IMR-90 (cell line): ENCODE measurements at regions not wholly inside any gene's neighbourhood (a gene's known extent, or its start where the extent isn't known, plus 50 kb on each side); places are given as distances from the start of the nearest gene placed in this dataset.

Experiments used
- ATAC-seq: fragments of 200-7000 bp; cut with Tn5 transposase; 2 replicates; pipeline ENCODE4 v1.9.1; 2020; ENCODE audit warnings: low read depth, mild to moderate bottlenecking, moderate library complexity
- BruUV-seq: library from RNA; stranded (reverse); fragments of 400-500 nt; replicated peaks from 2 replicates; lab custom pipeline; 2021; lab: Mats Ljungman, UMichigan
- CTCF ChIA-PET: fragments of 300-600 bp; formaldehyde crosslinking; extraction: SDS; loops from one replicate; lab custom pipeline; 2021; ENCODE audit warnings: antibody characterized with exemption; lab: Yijun Ruan, JAX
- POLR2A ChIA-PET: fragments of 300-600 bp; sonication (Branson Sonifier 250); formaldehyde crosslinking; loops from one replicate; lab custom pipeline; 2022; ENCODE audit warnings: antibody characterized with exemption; ENCODE audit not compliant: unreplicated experiment; lab: Charles Lee
- DNase-seq: peaks from one replicate; pipeline ENCODE4 v3.0.0; 2013
- H2AFZ ChIP-seq: replicated peaks from 2 replicates; pipeline ENCODE3; 2013; ENCODE audit warnings: low read length, mild to moderate bottlenecking; ENCODE audit not compliant: poor library complexity
- H2AK5ac ChIP-seq: 2 replicates; pipeline ENCODE4 v1.6.1; 2013; ENCODE audit warnings: low read depth, low read length, inconsistent platforms
- H2AK9ac ChIP-seq: replicated peaks from 2 replicates; pipeline ENCODE3; 2013; ENCODE audit warnings: mild to moderate bottlenecking, low read depth, low read length, moderate library complexity; ENCODE audit not compliant: poor library complexity
- H2BK120ac ChIP-seq: 2 replicates; pipeline ENCODE4 v1.6.1; 2013; ENCODE audit warnings: low read depth, low read length, inconsistent platforms
- H2BK15ac ChIP-seq: 3 replicates; pipeline ENCODE4 v1.6.1; 2013; ENCODE audit warnings: low read depth, low read length, inconsistent platforms
- H2BK20ac ChIP-seq: 2 replicates; pipeline ENCODE4 v1.6.1; 2013; ENCODE audit warnings: low read depth, mild to moderate bottlenecking, inconsistent platforms, low read length, moderate library complexity
- H2BK5ac ChIP-seq: 2 replicates; pipeline ENCODE4 v1.6.1; 2013; ENCODE audit warnings: mild to moderate bottlenecking, low read depth, low read length, inconsistent platforms; ENCODE audit not compliant: poor library complexity, severe bottlenecking
- H3K14ac ChIP-seq: replicated peaks from 2 replicates; pipeline ENCODE4 v1.6.1; 2013; ENCODE audit warnings: low read depth, low read length, inconsistent platforms
- H3K18ac ChIP-seq: 2 replicates; pipeline ENCODE4 v1.6.1; 2013; ENCODE audit warnings: low read depth, low read length, control low read depth
- H3K23ac ChIP-seq: 2 replicates; pipeline ENCODE4 v1.6.1; 2013; ENCODE audit warnings: low read depth, low read length, inconsistent platforms
- H3K27ac ChIP-seq: 2 replicates; pipeline ENCODE4 v1.5.1; 2013; ENCODE audit warnings: mild to moderate bottlenecking, control low read depth, low read length; ENCODE audit not compliant: insufficient read depth
- H3K27me3 ChIP-seq: 2 replicates; pipeline ENCODE4 v1.6.1; 2013; ENCODE audit warnings: low read length; ENCODE audit not compliant: control insufficient read depth, insufficient read depth
- H3K36me3 ChIP-seq: 2 replicates; pipeline ENCODE4 v1.6.1; 2013; ENCODE audit warnings: low read length, mixed read lengths; ENCODE audit not compliant: control insufficient read depth, insufficient read depth
- H3K4ac ChIP-seq: 2 replicates; pipeline ENCODE4 v1.6.1; 2013; ENCODE audit warnings: low read depth, low read length, inconsistent platforms
- H3K4me1 ChIP-seq: 2 replicates; pipeline ENCODE4 v1.6.1; 2013; ENCODE audit warnings: low read length, mixed read lengths; ENCODE audit not compliant: control insufficient read depth, insufficient read depth
- H3K4me2 ChIP-seq: 2 replicates; pipeline ENCODE4 v1.6.1; 2013; ENCODE audit warnings: low read depth, mild to moderate bottlenecking, control low read depth, low read length, moderate library complexity
- H3K4me3 ChIP-seq: 2 replicates; pipeline ENCODE4 v1.5.1; 2013; ENCODE audit warnings: low read depth, mild to moderate bottlenecking, control low read depth, low read length, moderate library complexity; ENCODE audit not compliant: insufficient read depth
- H3K56ac ChIP-seq: 2 replicates; pipeline ENCODE4 v1.6.1; 2013; ENCODE audit warnings: low read length, inconsistent platforms; ENCODE audit not compliant: insufficient read depth; ENCODE audit errors: extremely low read depth
- H3K79me1 ChIP-seq, 2 experiments: 2 replicates each; pipeline ENCODE4 v1.6.1; 2013; ENCODE audit warnings: low read length in 2 of 2, inconsistent platforms in 1 of 2, low read depth in 1 of 2
- H3K9ac ChIP-seq: 2 replicates; pipeline ENCODE4 v1.6.1; 2013; ENCODE audit warnings: low read depth, low read length, control low read depth
- H3K9me1 ChIP-seq: 2 replicates; pipeline ENCODE4 v1.6.1; 2013; ENCODE audit warnings: low read length, inconsistent platforms; ENCODE audit not compliant: insufficient read depth
- H3K9me3 ChIP-seq: 2 replicates; pipeline ENCODE4 v1.6.1; 2013; ENCODE audit warnings: low read length; ENCODE audit not compliant: control insufficient read depth, insufficient read depth
- H4K20me1 ChIP-seq: 2 replicates; pipeline ENCODE4 v1.6.1; 2013; ENCODE audit warnings: low read length, inconsistent platforms; ENCODE audit not compliant: insufficient read depth
- H4K5ac ChIP-seq: 2 replicates; pipeline ENCODE4 v1.6.1; 2013; ENCODE audit warnings: mild to moderate bottlenecking, low read depth, low read length, control low read depth
- H4K8ac ChIP-seq, 2 experiments: 2 replicates each; pipeline ENCODE4 v1.6.1; 2013; ENCODE audit warnings: low read depth in 2 of 2, low read length in 2 of 2, control low read depth in 1 of 2, inconsistent platforms in 1 of 2
- H4K91ac ChIP-seq: 2 replicates; pipeline ENCODE4 v1.6.1; 2013; ENCODE audit warnings: low read depth, low read length, inconsistent platforms; ENCODE audit not compliant: insufficient read depth
- BHLHE40 ChIP-seq: fragments of 150-350 bp; IDR thresholded peaks from 2 replicates; pipeline ENCODE4 v1.6.1; 2016; ENCODE audit warnings: mild to moderate bottlenecking, low read depth, low read length
- CEBPB ChIP-seq: IDR thresholded peaks from 2 replicates; pipeline ENCODE4 v1.6.1; 2012; ENCODE audit warnings: low read depth, low read length, improper control_type of control experiment
- CHD1 ChIP-seq: IDR thresholded peaks from 2 replicates; pipeline ENCODE4 v1.6.1; 2012; ENCODE audit warnings: low read depth, low read length, improper control_type of control experiment
- CTCF ChIP-seq: conservative IDR thresholded peaks from 2 replicates; pipeline ENCODE4 v1.5.1; 2012; ENCODE audit warnings: mild to moderate bottlenecking, low read depth, low read length, improper control_type of control experiment
- FOS ChIP-seq: fragments of 150-350 bp; IDR thresholded peaks from 2 replicates; pipeline ENCODE4 v1.6.1; 2016; ENCODE audit warnings: low read depth, low read length
- MAFK ChIP-seq: IDR thresholded peaks from 2 replicates; pipeline ENCODE4 v1.6.1; 2012; ENCODE audit warnings: low read depth, low read length, improper control_type of control experiment
- POLR2A ChIP-seq: IDR thresholded peaks from 2 replicates; pipeline ENCODE4 v1.6.1; 2012; ENCODE audit warnings: mild to moderate bottlenecking, low read depth, low read length
- RAD21 ChIP-seq: IDR thresholded peaks from 2 replicates; pipeline ENCODE4 v1.6.1; 2012; ENCODE audit warnings: low read length, improper control_type of control experiment
- RCOR1 ChIP-seq: IDR thresholded peaks from 2 replicates; pipeline ENCODE4 v1.6.1; 2012; ENCODE audit warnings: mild to moderate bottlenecking, low read length, improper control_type of control experiment; ENCODE audit not compliant: insufficient replicate concordance
- SMC3 ChIP-seq: fragments of 150-350 bp; IDR thresholded peaks from 2 replicates; pipeline ENCODE4 v1.6.1; 2016; ENCODE audit warnings: low read depth, mild to moderate bottlenecking, antibody characterized with exemption, low read length, moderate library complexity
- USF2 ChIP-seq: fragments of 150-350 bp; IDR thresholded peaks from 2 replicates; pipeline ENCODE4 v1.6.1; 2017; ENCODE audit warnings: mild to moderate bottlenecking, antibody characterized with exemption, low read length, low read depth
- WGBS, 2 experiments: methylation state at CpG; one replicate each; pipeline versions ENCODE4 v1.1.5 to v1.1.7; 2013; ENCODE audit warnings: missing lambda C conversion rate in 2 of 2; ENCODE audit not compliant: insufficient read length in 1 of 2; ENCODE audit errors: extremely low coverage in 2 of 2; 5-methylcytosine and 5-hydroxymethylcytosine counted together
- dilution Hi-C: fragments of 300-500 bp; cut with HindIII; formaldehyde crosslinking; loops from one replicate; pipeline ENCODE4 v1.14.3; 2018; ENCODE audit warnings: low sequenced_read_pairs; ENCODE audit not compliant: unreplicated experiment
- in situ Hi-C: fragments of 300-500 bp; cut with MboI; formaldehyde crosslinking; loops from 3 replicates; pipeline ENCODE4 v1.14.3; 2019; ENCODE audit warnings: low sequenced_read_pairs, inconsistent platforms, mixed read lengths
- intact Hi-C: fragments of 100-400 bp; cut with micrococcal nuclease; formaldehyde crosslinking; loops from 2 replicates; pipeline ENCODE4 v1.10.0; 2022
- TF ChIP-seq, protein P1 (sequence below): fragments of 150-350 bp; IDR thresholded peaks from 2 replicates; pipeline ENCODE4 v1.6.1; 2016; ENCODE audit warnings: low read depth, mild to moderate bottlenecking, low read length, moderate library complexity, borderline replicate concordance

GRCh38 chr13:108087810-108088209 is 127.5 kb downstream of the LIG4 start:
- no peak overlapping the region for H4K5ac ChIP-seq
- H2AK5ac ChIP-seq = no peak overlapping the region
- no peak overlapping the region for H3K4me2 ChIP-seq
- H4K20me1 ChIP-seq = no peaks in the 10 kb centered on the region
- CTCF ChIA-PET = no interaction called here
- no peak overlapping the region for H3K4me3 ChIP-seq
- intact Hi-C loops (loop anchor here (5.0 kb wide), 1 partner anchor 221 kb away; a partner anchor contains a TSS), in situ Hi-C loops (no loop called here), dilution Hi-C loops (no loop called here)
- WGBS, 2 experiments = no CpG with 5 or more reads among the region's 3 CpGs
- H2BK5ac ChIP-seq = no peak overlapping the region
- no peaks in the 10 kb centered on the region for H3K4me1 ChIP-seq
- H2BK15ac ChIP-seq = no peak overlapping the region
- no peak overlapping the region for H2AFZ ChIP-seq
- H3K9me3 ChIP-seq = no peaks in the 10 kb centered on the region
- no TSS peak for BruUV-seq
- H3K9me1 ChIP-seq = no peaks in the 10 kb centered on the region
- no peak overlapping the region for H2BK120ac ChIP-seq
- no peak overlapping the region for H3K18ac ChIP-seq
- no peak overlapping the region for H2BK20ac ChIP-seq
- no peaks in the 10 kb centered on the region for H3K79me1 ChIP-seq
- H3K14ac ChIP-seq = no peak overlapping the region
- no peak for ATAC-seq
- no peak overlapping the region for H3K23ac ChIP-seq
- no peak overlapping the region for H3K4ac ChIP-seq
- no peaks in the 10 kb centered on the region for H3K36me3 ChIP-seq
- no peak overlapping the region for H2AK9ac ChIP-seq
- no peak overlapping the region for H3K56ac ChIP-seq
- POLR2A ChIA-PET = no interaction called here
- no peak for DNase-seq
- H3K27me3 ChIP-seq = peaks cover 5% of the 10 kb centered on the region; the same call in 1 of the 2 replicates
- H4K8ac ChIP-seq = no peak overlapping the region
- no peak overlapping the region for H3K9ac ChIP-seq
- no peak for TF ChIP-seq CEBPB
- no peak for TF ChIP-seq BHLHE40
- TF ChIP-seq, protein P1, sequence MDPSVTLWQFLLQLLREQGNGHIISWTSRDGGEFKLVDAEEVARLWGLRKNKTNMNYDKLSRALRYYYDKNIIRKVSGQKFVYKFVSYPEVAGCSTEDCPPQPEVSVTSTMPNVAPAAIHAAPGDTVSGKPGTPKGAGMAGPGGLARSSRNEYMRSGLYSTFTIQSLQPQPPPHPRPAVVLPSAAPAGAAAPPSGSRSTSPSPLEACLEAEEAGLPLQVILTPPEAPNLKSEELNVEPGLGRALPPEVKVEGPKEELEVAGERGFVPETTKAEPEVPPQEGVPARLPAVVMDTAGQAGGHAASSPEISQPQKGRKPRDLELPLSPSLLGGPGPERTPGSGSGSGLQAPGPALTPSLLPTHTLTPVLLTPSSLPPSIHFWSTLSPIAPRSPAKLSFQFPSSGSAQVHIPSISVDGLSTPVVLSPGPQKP = no peak
- TF ChIP-seq CHD1 = no peak
- TF ChIP-seq MAFK = no peak
- no peak for TF ChIP-seq RCOR1
- no peak for TF ChIP-seq RAD21
- no peak for TF ChIP-seq POLR2A
- TF ChIP-seq SMC3 = no peak
- no peak for TF ChIP-seq FOS
- TF ChIP-seq USF2 = no peak
- TF ChIP-seq CTCF = no peak
- H3K27ac ChIP-seq = no peak overlapping the region
- H4K91ac ChIP-seq = no peak overlapping the region
